PC-9 (cell line): ENCODE measurements at regions not wholly inside any gene's neighbourhood (a gene's known extent, or its start where the extent isn't known, plus 50 kb on each side); places are given as distances from the start of the nearest gene placed in this dataset.

Experiments used
- EZH2 ChIP-seq: fragments of 200-600 bp; sonication (generic); IDR thresholded peaks from 2 replicates; pipeline ENCODE4 v1.8.0; 2017; ENCODE audit warnings: antibody characterized with exemption, low read depth
- TF ChIP-seq, protein P1 (sequence below): fragments of 200-600 bp; sonication (generic); conservative IDR thresholded peaks from 2 replicates; pipeline ENCODE4 v1.6.1; 2017; ENCODE audit warnings: mixed run types, antibody characterized with exemption, mild to moderate bottlenecking, moderate library complexity

DNA sequence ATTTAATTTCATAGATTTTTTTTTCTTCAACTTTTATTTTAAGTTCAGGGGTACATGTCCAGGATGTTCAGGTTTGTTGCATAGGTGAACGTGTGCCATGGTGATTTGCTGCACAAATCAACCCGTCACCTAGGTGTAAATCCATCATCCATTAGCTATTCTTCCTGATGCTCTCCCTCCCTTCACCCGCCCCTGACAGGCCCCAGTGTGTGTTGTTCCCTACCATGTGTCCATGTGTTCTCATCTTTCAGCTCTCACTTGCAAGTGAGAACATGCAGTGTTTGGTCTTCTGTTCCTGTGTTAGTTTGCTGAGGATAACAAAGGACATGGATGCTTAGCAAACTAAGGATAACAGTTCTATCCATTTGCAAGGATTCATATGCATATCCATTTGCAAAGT is 209.1 kb upstream of the ADCY2 start:
- no peak for TF ChIP-seq EZH2
- TF ChIP-seq, protein P1, sequence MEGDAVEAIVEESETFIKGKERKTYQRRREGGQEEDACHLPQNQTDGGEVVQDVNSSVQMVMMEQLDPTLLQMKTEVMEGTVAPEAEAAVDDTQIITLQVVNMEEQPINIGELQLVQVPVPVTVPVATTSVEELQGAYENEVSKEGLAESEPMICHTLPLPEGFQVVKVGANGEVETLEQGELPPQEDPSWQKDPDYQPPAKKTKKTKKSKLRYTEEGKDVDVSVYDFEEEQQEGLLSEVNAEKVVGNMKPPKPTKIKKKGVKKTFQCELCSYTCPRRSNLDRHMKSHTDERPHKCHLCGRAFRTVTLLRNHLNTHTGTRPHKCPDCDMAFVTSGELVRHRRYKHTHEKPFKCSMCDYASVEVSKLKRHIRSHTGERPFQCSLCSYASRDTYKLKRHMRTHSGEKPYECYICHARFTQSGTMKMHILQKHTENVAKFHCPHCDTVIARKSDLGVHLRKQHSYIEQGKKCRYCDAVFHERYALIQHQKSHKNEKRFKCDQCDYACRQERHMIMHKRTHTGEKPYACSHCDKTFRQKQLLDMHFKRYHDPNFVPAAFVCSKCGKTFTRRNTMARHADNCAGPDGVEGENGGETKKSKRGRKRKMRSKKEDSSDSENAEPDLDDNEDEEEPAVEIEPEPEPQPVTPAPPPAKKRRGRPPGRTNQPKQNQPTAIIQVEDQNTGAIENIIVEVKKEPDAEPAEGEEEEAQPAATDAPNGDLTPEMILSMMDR, result no peak
